ENCODE measurements at regions not wholly inside any gene's neighbourhood (a gene's known extent, or its start where the extent isn't known, plus 50 kb on each side); places are given as distances from the start of the nearest gene placed in this dataset.

GRCh38 chr1:8217809-8218208, 100.1 kb upstream of the SLC45A1 start:
- TF ChIP-seq CTCF (conservative IDR thresholded peaks at IDR 0.05; ENCODE audit: low read length), result no peak
- no peak overlapping the region for H3K4me3 ChIP-seq (ENCODE audit: low read length)
- DNase-seq (ENCODE audit: low read depth), result no peak

- TF ChIP-seq CTCF (conservative IDR thresholded peaks at IDR 0.05; ENCODE audit: low read length), result no peak
- no peak for DNase-seq (ENCODE audit: low read depth)
- peak overlapping the region; percentile 16 for H3K4me3 ChIP-seq (ENCODE audit: low read length)
Measured at GRCh38 chr1:8217011-8217711, 100.8 kb upstream of the SLC45A1 start.

GRCh38 chr1:8216005-8216404, 101.9 kb upstream of the SLC45A1 start:
- no peak for TF ChIP-seq CTCF (conservative IDR thresholded peaks at IDR 0.05; ENCODE audit: low read length)
- H3K4me3 ChIP-seq (ENCODE audit: low read length), result no peak overlapping the region
- no peak for DNase-seq (ENCODE audit: low read depth)

GRCh38 chr1:8214501-8215173, 103.3 kb upstream of the SLC45A1 start:
- no peak for DNase-seq (ENCODE audit: low read depth)
- no peak; the same call in 1 of the 2 replicates for TF ChIP-seq CTCF (conservative IDR thresholded peaks at IDR 0.05; ENCODE audit: low read length)
- no peak overlapping the region for H3K4me3 ChIP-seq (ENCODE audit: low read length)

- no peak for DNase-seq (ENCODE audit: low read depth)
- H3K4me3 ChIP-seq (ENCODE audit: low read length), result no peak overlapping the region
- no peak for TF ChIP-seq CTCF (conservative IDR thresholded peaks at IDR 0.05; ENCODE audit: low read length)
Measured at GRCh38 chr1:8213676-8214075, 104.2 kb upstream of the SLC45A1 start.

GRCh38 chr1:8213136-8213535, 104.8 kb upstream of the SLC45A1 start:
- H3K4me3 ChIP-seq (ENCODE audit: low read length), result no peak overlapping the region
- no peak for TF ChIP-seq CTCF (conservative IDR thresholded peaks at IDR 0.05; ENCODE audit: low read length)
- DNase-seq (ENCODE audit: low read depth), result no peak

- DNase-seq (ENCODE audit: low read depth), result no peak
- TF ChIP-seq CTCF (conservative IDR thresholded peaks at IDR 0.05; ENCODE audit: low read length), result no peak
- H3K4me3 ChIP-seq (ENCODE audit: low read length), result no peak overlapping the region
Measured at GRCh38 chr1:8212580-8213031, 105.3 kb upstream of the SLC45A1 start.

All from AG10803 (cell line).